ENCODE measurements at regions not wholly inside any gene's neighbourhood (a gene's known extent, or its start where the extent isn't known, plus 50 kb on each side); places are given as distances from the start of the nearest gene placed in this dataset.

DNA sequence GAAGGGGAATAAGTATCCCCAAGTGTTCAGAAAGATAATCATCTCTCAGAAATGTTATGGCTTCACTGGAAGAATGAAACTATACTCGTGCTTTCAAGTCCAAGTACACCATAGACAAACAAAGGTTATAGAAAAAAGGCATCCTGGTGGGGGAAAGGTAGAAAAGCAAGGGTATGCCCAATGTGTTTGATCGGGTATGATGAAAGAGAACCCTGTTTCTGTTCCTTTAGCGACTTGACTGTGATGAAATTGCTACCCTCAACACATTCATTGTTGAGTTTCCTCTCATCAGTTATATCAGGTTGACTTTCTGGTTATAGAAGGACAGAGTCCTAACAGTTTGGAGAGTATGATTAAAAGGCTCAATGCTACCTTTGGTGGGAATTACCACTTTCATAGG is 464.3 kb downstream of the GRXCR1 start (continued):
- TF ChIP-seq, protein P1, sequence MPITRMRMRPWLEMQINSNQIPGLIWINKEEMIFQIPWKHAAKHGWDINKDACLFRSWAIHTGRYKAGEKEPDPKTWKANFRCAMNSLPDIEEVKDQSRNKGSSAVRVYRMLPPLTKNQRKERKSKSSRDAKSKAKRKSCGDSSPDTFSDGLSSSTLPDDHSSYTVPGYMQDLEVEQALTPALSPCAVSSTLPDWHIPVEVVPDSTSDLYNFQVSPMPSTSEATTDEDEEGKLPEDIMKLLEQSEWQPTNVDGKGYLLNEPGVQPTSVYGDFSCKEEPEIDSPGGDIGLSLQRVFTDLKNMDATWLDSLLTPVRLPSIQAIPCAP (CRISPR knock-in tag; IDR thresholded peaks at IDR 0.05; ENCODE audit: low read depth): no peak
- no peak for TF ChIP-seq SOX13 (IDR thresholded peaks at IDR 0.05)
- peak in 1 of 2 experiments; percentile 92; a peak in 2 of 4 replicates for TF ChIP-seq SOX13 (CRISPR knock-in tag; conservative IDR thresholded peaks at IDR 0.05 in 1 of 2, IDR thresholded peaks at IDR 0.05 in 1 of 2)
- TF ChIP-seq RBM22 (optimal IDR thresholded peaks at IDR 0.05; ENCODE audit: low read length): no peak
- TF ChIP-seq ZNF317 (CRISPR knock-in tag; IDR thresholded peaks at IDR 0.05): no peak
- peak; percentile 90 for TF ChIP-seq ISL2 (CRISPR knock-in tag; IDR thresholded peaks at IDR 0.05)
- TF ChIP-seq FOXK1 (CRISPR knock-in tag; IDR thresholded peaks at IDR 0.05; ENCODE audit: borderline replicate concordance, low read depth): peak; percentile 66; the same call in 1 of the 2 replicates
- peak in 1 of 2 experiments; percentile 51; a peak in 1 of 4 replicates for TF ChIP-seq KLF16 (CRISPR knock-in tag; IDR thresholded peaks at IDR 0.05)
- TF ChIP-seq RFXAP (CRISPR knock-in tag; IDR thresholded peaks at IDR 0.05; ENCODE audit: borderline replicate concordance): no peak
- TF ChIP-seq, protein P2, sequence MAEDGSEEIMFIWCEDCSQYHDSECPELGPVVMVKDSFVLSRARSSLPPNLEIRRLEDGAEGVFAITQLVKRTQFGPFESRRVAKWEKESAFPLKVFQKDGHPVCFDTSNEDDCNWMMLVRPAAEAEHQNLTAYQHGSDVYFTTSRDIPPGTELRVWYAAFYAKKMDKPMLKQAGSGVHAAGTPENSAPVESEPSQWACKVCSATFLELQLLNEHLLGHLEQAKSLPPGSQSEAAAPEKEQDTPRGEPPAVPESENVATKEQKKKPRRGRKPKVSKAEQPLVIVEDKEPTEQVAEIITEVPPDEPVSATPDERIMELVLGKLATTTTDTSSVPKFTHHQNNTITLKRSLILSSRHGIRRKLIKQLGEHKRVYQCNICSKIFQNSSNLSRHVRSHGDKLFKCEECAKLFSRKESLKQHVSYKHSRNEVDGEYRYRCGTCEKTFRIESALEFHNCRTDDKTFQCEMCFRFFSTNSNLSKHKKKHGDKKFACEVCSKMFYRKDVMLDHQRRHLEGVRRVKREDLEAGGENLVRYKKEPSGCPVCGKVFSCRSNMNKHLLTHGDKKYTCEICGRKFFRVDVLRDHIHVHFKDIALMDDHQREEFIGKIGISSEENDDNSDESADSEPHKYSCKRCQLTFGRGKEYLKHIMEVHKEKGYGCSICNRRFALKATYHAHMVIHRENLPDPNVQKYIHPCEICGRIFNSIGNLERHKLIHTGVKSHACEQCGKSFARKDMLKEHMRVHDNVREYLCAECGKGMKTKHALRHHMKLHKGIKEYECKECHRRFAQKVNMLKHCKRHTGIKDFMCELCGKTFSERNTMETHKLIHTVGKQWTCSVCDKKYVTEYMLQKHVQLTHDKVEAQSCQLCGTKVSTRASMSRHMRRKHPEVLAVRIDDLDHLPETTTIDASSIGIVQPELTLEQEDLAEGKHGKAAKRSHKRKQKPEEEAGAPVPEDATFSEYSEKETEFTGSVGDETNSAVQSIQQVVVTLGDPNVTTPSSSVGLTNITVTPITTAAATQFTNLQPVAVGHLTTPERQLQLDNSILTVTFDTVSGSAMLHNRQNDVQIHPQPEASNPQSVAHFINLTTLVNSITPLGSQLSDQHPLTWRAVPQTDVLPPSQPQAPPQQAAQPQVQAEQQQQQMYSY (CRISPR knock-in tag; IDR thresholded peaks at IDR 0.05): no peak
- no peak for TF ChIP-seq ZNF24 (IDR thresholded peaks at IDR 0.05)
- TF ChIP-seq SRSF4 (IDR thresholded peaks at IDR 0.05; ENCODE audit: low read depth, low read length, poor library complexity, severe bottlenecking): no peak
- TF ChIP-seq CC2D1A (CRISPR knock-in tag; IDR thresholded peaks at IDR 0.05): no peak
- TF ChIP-seq, protein P3, sequence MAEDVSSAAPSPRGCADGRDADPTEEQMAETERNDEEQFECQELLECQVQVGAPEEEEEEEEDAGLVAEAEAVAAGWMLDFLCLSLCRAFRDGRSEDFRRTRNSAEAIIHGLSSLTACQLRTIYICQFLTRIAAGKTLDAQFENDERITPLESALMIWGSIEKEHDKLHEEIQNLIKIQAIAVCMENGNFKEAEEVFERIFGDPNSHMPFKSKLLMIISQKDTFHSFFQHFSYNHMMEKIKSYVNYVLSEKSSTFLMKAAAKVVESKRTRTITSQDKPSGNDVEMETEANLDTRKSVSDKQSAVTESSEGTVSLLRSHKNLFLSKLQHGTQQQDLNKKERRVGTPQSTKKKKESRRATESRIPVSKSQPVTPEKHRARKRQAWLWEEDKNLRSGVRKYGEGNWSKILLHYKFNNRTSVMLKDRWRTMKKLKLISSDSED (CRISPR knock-in tag; IDR thresholded peaks at IDR 0.05): no peak
- no peak for TF ChIP-seq ZKSCAN8 (CRISPR knock-in tag; IDR thresholded peaks at IDR 0.05; ENCODE audit: borderline replicate concordance)
- TF ChIP-seq NR3C1 (CRISPR knock-in tag; IDR thresholded peaks at IDR 0.05): no peak
- TF ChIP-seq ATRX (CRISPR knock-in tag; IDR thresholded peaks at IDR 0.05; ENCODE audit: borderline replicate concordance): no peak
- TF ChIP-seq, protein P4, sequence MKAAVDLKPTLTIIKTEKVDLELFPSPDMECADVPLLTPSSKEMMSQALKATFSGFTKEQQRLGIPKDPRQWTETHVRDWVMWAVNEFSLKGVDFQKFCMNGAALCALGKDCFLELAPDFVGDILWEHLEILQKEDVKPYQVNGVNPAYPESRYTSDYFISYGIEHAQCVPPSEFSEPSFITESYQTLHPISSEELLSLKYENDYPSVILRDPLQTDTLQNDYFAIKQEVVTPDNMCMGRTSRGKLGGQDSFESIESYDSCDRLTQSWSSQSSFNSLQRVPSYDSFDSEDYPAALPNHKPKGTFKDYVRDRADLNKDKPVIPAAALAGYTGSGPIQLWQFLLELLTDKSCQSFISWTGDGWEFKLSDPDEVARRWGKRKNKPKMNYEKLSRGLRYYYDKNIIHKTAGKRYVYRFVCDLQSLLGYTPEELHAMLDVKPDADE (CRISPR knock-in tag; IDR thresholded peaks at IDR 0.05): no peak
- TF ChIP-seq SMAD3 (CRISPR knock-in tag; IDR thresholded peaks at IDR 0.05): peak; percentile 52; the same call in 1 of the 2 replicates
- no peak for TF ChIP-seq PHF5A (CRISPR knock-in tag; IDR thresholded peaks at IDR 0.05; ENCODE audit: low read depth, unreplicated experiment)
- TF ChIP-seq U2AF2 (IDR thresholded peaks at IDR 0.05; ENCODE audit: low read depth, low read length): no peak
- TF ChIP-seq ZBTB7B (CRISPR knock-in tag; IDR thresholded peaks at IDR 0.05): no peak
- no peak for TF ChIP-seq ZFP1 (CRISPR knock-in tag; IDR thresholded peaks at IDR 0.05)
- TF ChIP-seq RCOR2 (CRISPR knock-in tag; IDR thresholded peaks at IDR 0.05): peak; percentile 29; the same call in 1 of the 2 replicates
- TF ChIP-seq KLF15 (CRISPR knock-in tag; IDR thresholded peaks at IDR 0.05; ENCODE audit: borderline replicate concordance): no peak
- no peak for TF ChIP-seq ZNF264 (CRISPR knock-in tag; IDR thresholded peaks at IDR 0.05)

Data from HepG2 (cell line).